ENCODE measurements at regions not wholly inside any gene's neighbourhood (a gene's known extent, or its start where the extent isn't known, plus 50 kb on each side); places are given as distances from the start of the nearest gene placed in this dataset.
"Not testable (repeated sequence)": the region's sequence is repeated elsewhere in the genome, so short reads cannot be mapped to it uniquely, and the experiment has no call there.

DNA sequence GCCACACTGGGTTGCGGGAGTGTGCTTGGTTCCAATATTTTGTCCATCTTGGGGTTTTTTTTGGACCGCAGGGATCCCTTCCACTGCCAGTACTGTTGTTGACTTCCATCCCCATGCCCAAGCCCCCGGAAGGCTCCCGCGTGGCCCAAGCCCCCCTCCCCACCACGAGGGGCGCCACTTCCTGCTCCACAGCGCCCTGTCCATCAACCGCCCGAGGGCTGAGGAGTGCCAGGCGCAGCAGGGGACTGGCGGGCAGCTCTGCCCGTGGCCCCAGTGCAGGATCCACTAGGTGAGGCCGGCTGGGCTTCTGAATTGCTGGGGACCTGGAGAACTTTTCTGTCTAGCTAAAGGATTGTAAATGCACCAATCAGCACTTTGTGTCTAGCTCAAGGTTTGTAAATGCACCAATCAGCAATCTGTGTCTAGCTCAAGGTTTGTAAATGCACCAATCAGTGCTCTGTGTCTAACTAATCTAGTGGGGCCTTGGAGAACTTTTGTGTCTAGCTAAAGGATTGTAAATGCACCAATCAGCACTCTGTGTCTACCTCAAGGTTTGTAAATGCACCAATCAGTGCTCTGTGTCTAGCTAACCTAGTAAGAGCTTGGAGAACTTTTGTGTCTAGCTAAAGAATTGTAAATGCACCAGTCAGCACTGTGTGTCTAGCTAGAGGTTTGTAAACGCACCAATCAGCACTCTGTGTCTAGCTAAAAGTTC lies 281.3 kb upstream of the CHAC2 start:
- DNase-seq: not testable (repeated sequence)

DNA sequence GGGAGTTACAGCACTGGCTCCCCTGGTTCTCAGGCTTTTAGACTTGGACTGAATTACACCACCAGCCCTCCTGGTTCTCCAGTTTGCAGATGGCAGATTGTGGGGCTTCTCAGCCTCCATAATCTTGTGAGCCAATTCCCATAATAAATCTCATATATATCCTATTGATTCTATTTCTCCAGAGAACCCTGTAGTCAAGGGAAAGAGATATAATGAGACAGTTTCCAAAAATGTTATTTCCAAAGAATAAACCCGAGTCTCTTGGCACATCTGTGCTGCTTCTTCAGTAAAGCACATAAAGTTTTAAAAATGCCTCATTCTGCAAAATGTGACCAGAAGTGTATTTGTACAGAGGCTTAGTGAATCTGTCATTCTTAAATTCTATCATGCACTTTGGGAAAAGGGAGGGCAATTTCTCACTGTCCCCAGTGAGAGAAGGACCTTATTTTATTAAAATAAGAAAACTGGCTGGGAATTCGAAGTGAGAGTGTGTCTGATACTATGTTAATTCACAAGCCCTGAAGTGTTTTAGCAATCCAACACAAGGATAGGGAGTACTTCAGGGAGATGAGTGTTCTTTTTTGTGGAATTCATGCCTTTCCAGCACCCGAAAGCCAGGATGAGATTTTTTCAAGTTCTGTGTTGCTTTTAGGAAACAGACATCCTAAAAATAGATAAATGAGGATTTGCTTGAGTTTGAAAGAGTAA lies 282.4 kb upstream of the CHAC2 start:
- no peak for DNase-seq

DNA sequence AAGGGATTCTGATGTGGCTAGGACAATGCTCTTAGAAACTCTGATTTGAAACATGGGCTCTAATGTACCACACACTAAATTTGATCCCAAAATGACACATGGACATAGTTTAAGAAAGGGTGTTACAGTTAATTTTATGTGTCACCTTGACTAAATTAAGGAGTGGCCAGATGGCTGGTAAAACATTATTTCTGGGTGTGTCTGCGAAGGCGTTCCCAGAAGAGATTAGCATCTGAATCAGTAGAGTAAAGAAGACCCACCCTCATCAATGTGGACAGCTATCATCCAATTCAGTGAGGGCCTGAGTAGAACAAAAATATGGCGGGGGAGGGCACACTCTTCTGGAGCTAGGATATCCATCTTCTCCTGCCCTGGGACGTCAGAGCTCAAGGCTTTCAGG lies 283.1 kb upstream of the CHAC2 start:
- no peak for DNase-seq

DNA sequence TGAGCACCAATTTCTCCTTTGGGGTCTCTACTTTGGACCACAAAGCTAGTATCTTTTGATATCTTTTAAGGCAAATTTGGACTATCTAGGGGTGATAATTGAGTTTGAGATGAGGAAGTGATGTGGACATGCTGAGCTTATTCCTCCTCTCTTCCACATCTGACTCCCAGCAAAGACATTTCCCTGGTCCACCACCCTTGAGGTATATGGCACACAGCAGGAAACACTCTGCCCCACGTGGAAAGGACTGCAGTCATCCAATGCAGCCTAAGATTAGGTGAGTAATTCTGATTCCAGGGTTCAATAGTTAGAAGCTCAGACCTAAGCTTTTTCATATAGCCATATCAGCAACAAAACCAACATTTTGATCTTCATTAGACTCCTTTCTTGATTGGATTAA lies 290.1 kb upstream of the CHAC2 start:
- DNase-seq: no peak

DNA sequence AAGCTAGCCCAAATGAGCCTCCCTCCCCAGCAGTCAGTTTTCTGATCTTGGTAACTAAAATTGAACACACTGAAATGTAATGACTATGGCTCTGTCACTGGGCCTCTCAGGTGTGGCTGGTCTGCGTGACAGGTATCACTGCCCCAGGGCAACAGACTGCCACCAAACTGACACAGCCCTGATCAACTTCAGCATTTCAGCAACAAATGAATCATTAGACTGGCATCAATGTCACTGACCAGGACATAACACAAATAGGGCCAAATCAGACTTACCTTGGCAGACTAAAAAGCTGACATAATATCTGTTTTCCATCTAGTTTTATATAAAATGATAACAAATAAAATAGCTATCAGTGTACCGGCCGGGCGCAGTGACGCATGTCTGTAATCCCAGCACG lies 290.8 kb upstream of the CHAC2 start:
- no peak for DNase-seq

DNA sequence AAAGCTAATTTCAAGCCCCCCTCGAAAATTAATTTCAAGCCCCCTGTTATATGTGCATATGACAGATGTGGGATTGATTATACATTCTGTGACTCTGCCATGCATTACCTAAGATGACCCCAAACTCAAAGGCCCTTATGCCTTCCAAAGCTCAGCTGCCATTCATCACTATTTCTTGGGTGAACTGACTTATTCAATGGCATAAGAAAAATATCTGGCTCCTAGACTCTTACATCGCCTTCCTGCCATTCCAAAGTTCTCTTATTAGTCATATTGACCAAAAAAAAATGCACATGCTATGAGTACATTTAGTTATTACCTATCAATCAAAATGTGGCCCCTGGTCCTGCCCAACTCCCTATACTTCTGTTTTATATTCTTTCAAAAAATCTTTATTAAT lies 291.8 kb upstream of the CHAC2 start:
- DNase-seq: no peak

DNA sequence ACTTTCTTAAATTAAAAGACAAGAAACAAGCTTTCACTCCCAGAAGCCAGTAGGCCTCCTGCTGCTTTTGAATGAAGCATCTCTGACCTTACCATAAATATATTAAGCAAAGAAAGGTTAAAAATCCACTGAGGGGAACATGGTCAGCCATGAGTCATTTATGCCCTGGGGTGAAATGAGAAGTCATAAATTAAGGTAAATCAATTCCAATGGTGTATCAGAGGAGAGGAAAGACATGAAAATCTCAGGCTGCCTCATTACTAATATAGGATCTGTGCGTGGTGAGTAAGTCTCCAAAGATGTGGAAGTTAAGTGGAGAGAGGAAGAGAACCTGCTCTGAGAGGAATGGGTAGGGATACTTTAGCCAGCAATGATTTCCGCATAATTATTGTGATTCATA lies 292.3 kb upstream of the CHAC2 start:
- DNase-seq: no peak

DNA sequence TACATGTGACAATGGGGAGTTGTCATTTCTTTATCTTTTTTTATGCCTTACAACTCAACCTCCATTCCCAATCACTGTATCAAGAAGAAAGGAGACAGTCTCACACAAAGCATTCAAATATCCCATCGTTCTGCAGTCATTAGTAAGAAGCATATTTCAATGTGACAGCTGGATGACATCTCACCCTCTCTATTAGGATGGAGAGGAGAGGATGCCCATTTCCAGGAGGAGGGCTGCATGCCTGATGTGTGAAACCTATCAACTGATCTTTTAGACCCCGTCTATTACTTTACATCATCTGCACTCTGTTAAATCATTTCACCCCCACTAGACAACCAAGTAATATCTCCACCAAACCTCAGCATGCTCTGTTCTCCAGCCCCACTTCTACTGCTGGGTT lies 292.7 kb upstream of the CHAC2 start:
- no peak for DNase-seq

DNA sequence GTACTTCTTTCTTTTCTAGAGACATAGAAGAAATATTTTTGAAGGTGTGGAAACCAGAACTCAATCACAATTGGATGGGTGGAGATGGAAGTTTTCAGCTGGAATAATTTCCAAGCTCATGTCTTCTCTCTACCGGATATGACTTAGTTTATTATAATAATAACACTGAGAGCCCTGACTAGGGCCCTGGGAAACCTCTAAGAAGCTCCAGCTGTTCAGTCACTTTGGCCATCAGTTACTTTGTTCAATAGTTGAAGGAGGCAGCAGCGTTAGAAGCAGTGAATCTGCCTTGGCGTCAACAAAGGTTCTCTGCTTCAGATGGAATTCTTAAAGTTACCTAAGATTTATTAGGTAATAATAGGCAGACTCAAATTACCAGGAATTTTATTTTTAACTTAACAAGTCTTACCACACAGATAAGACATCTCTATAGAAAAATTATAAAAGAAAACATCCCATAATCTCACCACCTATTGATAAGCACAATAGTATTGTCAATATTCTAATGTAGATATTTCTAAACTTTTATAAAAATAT lies 293.8 kb upstream of the CHAC2 start:
- no peak for DNase-seq

DNA sequence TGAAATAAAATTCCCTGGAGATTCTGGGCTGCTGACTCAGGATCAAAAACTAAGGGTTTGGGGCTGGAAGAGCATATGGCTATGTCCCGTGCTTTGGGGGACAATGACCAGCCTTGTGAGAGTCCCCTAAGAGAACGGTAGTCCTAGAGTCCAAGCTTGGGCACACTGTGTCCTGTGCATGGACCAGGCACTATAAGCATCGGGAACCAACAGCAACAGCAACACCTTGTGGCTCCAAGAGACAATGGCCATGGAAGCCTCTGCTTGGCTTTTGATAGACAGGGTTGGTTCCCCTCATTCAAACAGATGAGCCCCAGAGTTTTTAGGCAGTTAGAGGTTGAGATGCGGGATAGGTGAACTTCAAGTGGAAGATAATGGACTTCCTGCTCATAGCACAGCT lies 294.4 kb upstream of the CHAC2 start:
- DNase-seq: no peak

DNA sequence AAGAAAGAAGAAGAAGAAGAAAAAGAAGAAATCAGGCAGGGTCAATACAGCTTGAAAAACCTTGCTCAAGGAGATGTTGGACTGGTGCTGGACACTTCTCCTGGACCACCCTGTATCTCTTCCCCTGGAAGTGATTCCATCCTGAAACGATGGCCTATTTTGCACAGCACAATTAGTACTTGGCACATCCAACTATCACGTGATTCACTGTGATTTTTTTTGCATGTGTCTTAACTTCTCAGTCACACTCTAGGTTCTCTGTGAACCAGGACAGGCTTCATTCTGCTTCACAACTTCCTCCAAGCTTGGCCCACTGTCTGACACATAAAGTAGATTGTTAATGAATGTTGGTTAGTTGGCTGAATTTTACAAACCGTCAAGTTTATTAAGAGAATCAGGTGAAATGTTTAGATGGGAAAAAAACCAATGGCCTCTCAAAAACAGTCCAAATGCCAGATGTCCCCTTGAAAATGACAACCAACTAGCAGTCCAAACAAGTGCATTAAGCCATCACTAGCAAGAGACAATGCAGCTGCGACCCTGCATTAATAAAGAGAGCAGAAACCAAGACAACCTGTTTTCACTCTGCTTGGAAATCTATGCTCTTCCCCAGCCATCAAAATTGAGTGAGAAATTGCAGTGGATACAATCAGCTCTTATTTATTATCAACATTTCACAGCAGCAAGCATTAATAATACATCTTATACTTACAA lies 300.0 kb upstream of the CHAC2 start:
- DNase-seq: no peak

DNA sequence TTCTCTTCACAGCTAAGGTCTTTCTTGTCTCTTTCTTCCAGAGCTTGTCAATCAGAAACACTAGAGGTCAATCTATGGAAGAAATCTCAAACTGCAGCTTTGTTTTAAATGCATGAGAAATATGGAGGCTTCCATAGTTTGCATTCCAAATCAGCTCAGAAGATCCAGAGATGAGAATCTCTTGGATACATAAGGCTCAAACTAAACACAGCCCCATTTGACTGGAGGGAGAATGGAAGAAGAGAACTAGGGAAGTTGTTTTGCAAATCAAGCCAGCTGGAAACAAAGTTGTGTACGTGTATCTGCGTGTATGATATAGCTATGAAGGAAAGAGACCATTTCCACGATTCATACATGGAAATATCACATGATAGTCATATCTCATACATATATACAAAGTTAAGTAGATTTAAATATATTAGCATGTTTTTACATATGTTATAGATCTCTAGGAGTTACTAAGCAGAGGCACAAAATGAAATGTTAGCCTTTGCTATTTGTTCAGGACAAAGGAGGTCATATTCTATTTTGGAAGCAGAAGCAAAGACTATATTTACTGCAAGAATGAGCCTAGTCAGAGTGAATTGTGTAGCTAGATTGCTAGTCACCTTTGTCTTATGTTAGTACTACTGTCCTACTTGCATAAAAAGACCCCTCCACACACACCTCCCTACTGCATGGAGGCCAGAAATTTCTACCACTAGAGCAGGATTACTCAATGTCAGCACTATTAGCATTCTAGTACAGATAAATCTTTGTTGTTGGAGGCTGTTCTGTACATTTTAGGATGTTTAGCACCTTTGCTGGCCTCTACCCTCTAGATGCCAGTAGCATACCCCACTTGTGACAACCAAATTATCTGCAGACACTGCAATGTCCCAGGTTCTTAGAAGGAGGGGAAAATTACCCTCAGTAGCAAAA lies 303.5 kb upstream of the CHAC2 start:
- no peak for DNase-seq

DNA sequence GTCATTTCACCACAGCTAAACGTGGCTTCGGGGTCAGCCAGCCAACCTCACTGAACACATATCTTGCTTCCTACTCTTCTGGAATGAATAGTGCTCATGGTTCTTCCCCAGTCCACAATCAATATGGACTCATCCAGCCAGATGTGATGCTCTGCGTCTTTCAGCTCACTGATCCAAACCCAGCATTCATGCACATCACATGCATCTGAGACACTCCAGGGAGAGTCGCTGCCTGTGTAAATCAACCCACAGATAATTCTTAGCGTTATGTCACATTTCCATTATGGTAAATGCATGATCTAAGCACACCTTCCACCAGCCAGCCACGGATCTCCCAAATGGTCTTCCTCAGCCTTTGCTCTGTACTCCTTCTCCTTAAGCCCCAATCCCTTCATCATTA lies 306.7 kb upstream of the CHAC2 start:
- no peak for DNase-seq

DNA sequence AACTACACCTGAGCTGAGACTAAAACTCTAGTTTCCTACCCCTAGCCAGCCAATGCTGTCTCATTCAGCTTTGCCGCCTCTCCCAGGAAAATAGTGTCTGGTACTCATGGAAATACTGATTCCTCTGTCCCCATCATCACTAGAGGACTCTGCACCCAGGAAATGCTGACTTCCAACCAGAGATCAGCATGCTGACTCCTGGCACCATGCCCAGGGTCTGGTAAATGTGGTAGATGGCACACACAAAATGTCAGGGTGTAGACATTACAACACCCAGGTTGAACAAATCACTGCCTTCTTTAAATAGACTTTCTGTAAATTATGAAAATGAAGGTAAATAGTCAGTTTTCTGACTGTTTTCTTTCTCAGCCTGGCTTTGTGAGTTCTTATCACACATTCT lies 307.3 kb upstream of the CHAC2 start:
- no peak for DNase-seq

DNA sequence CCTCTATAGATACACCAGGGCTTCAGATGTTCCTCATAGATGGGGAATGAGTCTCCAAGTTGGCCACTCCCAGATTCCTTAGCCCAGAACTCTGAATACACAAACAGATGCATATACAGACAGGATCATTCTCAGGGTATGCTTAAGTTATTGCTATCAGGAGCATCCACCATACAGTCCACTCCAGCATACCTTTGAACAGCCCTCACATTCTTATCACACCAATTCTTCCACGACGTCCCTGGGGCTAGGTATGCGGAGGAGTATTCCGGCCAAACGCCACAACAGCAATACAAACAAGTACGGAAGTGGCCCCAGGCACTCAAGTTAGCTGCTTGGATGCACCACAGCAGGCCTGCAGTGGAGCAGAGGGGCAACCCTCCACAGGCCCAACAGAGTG lies 312.5 kb upstream of the CHAC2 start:
- DNase-seq: no peak

DNA sequence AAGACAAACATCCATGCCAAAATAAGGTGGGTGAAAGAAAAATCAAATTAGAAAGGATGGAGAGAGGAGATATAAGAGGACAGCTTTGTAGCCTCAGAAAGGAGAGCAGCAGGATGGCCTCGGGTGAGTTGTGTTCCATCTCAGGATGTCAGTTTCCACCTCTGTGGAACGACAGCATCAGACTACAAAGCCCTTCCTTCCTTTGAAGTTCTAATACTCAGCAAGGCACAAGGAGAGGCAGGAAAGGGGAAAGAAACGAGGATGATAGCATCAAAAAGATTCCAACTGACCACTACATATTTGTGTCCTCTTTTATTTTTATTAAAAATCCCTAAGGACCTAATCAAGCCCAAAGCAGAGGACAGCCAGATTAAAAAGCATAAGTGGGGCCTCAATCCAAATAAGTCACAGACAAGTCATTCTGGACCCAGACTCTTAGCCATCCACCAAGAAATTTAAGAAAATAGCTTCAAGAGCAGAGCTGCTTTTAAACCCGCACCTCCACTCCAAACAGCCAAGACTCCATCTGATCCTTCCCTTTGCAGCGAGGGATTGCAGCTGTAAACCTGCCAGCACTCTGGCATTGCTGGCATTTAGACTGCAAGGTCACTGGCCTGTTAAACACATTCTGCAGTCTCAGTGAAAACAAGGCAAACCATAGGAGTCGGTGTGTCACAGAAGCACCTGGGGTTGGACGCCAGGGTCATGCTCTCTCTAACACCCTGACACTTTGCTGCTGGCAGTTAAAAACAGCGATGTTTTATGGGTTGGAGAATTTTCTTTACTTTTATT lies 314.5 kb upstream of the CHAC2 start:
- no peak for DNase-seq

DNA sequence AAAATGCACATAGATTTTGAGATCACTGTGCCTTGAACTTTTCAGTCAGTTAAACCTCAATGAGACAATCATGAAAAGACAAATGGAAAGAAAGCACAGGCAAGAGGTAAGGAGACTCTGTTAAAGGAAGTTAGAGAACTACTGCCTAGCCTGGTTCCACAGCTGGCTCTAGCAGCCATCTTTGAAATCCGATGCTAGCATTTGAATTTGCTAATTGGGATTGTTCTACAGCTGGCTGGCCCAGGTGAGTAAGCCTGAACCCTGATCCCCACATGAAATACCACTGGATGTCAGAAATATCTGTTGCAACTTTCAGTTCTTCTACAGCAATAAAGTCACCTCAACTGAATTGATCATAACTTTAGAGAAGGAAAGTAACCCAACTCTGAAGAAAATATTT lies 315.2 kb upstream of the CHAC2 start:
- no peak for DNase-seq

DNA sequence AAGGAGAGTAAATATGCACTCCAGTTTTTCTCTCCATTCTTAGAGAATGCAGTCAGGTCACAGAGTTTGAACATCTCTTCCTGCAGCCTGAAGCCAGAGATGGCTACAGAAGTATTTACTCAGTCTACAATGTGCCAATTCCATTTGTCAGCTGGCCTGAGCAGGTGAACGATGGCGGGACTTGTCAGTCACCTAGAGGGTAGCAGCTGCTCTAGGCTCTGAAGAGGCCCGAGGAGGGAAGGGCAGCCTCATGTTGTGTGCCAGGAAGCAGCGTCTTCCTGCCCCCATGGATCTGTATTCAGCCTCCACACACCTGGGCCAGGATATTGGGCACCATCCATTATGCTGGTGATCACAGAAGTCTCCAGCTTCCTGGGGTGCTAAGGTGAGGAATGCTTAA lies 316.7 kb upstream of the CHAC2 start:
- no peak for DNase-seq

DNA sequence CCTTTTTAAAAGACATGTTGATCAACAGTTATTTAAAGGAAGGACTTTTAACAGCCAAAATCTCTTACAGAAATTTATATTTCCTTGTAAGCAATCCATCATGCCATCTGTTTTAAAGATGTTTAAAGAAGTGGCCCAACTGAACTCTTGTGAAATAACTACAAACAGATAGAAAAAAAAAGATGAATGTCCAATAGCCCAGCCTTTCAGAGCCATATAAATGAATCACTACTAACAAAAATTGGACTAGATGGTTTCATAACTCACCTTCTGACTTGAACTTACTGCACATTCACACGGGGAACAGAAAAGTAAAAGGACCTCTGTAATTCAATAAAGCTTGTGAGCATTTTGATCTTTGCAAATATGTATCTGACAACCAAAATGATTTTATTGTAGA lies 319.0 kb upstream of the CHAC2 start:
- no peak for DNase-seq

DNA sequence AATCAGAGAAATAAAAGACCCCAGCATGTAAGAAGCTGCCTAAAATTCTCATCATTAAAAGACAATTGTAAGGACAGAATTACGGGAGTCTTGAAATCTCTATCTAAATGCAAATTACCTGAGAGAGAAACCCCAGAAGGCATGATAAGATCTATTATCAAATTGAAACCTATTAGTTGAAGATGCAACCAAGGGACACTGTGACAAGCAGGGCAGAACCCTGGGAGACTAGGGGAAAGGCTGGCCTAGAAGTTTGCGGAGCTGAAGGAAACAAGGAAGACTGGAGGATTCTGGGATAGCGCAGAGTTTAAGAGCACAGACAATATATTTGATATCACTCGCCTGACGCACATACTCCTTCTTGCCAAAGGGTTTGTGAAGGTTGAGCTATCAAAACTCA lies 319.5 kb upstream of the CHAC2 start:
- no peak for DNase-seq

DNA sequence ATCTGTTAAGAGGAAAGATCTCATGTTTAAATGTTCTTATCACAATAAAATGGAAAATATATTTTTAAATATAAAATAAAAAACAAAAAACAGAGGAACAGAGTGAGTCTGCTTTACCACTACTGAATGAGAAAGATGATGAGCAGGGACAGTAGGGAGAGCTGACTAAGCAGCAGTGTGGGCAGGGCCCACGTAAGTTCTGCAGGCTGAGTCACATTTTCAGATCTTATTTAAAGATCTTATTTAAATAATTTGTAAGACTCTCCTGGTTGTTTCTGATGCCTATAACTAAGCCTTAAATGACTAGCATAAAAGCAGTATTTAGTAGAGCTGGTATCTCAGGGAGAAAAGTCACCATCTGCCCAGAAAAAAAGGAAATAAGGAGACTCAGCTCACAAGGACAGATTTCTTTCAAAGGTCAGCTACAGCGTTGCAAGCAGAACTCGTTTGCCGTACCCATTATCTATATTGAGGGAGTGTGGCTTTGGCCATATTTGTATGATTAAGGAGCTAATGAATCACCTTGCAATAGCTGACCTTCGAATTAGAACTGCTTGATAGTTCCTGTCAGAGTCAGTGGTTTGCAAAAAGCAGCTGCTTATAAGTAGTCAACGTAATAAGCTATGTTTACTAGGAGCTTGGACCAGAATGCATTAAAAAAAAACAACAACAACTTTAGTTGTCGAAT lies 322.1 kb upstream of the CHAC2 start:
- peak; percentile 20 for DNase-seq

Data from activated CD4-positive, alpha-beta T cell treated with anti-CD3 and anti-CD28 coated beads for 48 hours (primary cell).